ENCODE measurements at regions not wholly inside any gene's neighbourhood (a gene's known extent, or its start where the extent isn't known, plus 50 kb on each side); places are given as distances from the start of the nearest gene placed in this dataset.

DNA sequence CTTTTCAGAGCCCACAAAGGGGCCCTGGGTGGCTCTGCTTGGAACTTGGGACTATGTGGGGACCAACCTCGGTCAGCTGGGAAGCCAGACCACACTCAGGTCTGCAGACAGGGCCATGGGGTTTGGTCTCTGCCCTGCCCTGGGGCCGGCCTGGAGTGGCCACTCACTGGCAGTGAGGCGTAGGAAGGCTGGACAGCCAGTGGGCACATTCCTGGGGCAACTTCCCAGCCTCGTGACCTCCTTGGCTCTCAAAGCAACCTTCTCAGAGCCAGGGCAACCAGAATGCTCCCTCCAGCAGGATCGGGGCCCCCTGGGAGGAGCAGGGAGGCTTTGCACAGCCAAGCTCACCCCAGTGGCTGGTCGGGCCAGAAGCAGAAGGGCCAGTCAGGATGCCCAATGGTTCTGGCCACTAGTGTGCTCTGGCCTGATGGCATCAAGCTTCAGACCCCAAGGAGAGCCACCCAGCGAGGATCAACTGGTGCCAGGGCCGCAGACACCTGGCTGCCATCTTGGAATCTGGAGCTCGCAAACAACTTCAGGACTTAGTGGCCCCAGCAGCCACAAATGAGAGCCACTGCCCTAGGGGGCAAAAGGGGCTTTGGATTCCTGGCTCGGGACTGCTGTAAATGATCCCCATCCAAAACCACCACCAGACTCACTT lies 87.1 kb downstream of the MYEOV start:
- DNase-seq: no peak

DNA sequence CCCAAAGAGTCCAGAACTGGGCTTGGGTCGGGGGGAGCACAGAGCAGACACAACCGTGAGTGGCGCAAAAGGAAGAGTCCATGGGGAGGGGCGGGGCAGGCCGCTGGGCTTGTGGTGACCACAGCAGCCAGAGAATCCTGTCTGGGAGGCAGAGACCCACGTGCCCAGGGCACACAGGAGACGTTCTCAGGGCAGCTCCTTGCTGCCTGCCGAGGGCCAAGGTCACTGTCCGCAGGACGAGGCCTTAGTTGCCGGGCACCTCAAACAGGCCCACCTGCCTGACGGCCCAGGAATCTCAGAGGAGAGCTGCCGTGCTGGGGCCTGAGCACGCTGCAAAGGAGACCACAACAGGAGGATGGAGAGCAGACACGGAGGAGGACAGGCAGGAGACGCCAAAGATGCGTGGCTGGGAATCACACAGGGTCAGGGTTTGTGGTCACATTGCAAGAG lies 87.8 kb downstream of the MYEOV start:
- DNase-seq: no peak

DNA sequence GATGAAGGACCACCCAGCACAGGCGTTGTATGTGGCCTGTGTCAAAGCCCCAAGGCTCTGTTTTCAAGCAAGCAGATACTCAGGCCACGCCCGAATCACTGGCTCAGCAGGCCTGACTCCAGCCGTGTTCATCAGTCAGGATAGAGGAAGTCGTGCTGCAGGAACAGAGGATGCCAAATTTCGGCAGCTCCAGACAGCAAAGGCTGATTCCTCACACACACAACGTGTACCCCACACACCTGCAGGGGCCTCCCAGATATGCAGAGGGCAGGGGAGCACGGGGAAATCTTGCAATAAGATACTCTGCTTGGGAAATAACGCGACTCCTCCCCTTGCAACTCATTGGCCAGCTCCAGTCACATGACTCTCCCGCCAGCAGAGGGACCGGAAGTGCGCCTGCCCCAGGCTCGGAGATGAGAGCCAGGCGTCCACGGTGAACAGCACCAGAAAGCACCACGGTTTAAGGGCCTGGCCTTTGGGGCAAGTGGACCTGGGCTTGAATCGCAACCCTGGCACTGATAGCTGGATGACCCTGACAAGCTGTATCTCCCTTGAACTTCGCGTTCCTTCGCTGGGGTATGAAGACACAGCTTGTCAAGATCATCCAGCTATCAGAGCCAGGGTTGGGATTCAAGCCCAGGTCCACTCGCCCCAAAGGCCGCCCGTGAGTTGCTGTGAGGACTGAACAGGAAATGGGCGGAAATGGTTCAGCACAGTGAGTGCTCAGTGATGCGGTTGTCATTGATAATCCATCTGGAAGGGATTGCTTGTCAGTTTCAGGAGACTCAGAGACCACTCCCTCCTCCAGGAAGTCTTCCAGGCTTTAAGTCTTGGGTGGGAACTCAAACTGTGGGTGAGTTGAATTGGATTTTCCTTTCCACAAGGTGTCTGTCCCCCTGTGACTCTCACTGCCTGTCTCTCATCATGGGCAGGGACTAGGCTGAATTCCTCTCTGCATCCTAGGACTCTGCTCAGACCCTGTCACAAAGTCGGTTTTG lies 88.5 kb downstream of the MYEOV start:
- no peak for DNase-seq

DNA sequence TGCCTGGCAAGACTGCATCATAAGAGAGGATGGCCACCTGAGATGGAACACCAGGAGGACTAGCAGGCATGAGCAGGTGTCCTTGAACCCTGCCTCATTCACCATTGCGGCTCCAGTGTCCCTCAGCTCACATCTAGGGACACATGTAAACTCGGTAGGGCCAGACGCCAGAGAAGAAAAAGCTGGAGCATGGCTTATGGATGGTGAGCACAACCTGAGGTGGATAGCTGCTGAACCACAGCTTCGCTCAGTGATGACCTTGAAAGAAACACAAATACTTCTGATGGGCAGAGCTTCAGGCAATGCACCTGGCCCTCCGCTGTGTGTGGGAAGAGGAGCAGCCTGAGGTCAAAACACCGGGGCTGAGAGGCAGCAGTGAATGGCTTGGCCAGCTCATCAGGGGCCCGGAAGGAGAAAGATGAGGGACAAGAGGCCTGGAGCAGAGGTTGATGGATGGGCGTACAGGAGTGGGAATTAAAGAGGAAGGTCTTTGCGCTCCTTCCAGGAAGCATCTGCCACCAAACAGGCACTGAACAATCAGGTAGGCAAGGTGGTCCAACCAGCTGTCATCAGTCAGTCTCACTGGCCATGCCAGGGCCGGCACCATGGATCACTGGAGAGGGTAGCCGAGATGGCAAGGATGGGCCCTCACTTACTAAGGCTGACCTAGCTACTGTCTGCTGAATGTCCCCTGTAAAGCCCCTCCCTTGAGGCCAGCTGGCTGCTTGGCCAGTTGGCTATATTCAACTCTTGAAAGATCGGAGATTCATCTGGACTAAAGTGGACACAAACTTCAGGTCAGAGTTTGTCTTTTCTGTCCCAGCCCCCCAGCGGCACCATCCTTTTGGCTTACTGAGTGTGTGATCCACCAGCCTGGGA lies 89.7 kb downstream of the MYEOV start:
- no peak for DNase-seq

DNA sequence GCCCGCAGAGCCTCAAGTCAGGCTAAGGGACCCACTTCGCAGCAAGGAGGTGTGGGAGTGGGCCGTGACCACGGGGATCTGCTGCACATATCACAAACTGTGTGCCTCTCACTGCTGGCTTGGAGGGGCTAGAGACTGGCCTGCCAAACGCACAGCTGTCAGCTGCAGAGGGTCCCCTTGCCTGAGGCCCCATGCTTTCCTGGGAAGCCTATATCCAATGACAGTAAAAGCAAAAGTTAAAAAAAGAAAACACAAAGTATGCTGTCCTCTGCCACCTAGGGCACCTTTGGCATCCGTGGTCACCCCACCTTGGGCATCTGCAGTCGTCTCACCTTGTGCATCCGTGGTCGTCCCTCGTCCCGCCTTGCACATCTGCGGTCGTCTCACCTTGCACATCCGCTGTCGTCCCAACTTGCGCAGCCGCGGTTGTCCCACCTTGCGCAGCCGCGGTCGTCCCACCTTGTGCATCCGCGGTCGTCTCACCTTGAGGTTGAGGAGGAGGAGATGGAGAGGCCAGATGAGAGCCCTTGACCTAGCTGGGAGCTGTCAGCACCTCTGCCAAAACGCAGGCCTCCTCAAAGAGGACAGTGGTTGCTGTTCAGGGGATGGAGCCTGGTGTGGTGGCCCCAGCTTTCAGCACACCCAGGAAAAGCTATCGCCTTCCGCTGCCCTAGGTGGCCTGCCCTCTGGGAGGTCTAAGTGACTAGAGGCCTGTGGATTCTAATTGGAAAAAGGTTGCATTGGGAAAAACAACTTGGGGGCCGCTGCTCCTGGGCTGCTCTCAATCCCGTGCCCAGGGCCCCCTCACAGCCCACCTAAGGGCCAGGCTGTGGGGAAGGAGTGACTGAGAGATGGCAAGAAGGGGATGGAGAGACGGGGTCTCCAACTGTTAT lies 90.5 kb downstream of the MYEOV start:
- no peak for DNase-seq

- DNase-seq: no peak
Observed at GRCh38 chr11:69385144-69385820, 91.3 kb downstream of the MYEOV start.

DNA sequence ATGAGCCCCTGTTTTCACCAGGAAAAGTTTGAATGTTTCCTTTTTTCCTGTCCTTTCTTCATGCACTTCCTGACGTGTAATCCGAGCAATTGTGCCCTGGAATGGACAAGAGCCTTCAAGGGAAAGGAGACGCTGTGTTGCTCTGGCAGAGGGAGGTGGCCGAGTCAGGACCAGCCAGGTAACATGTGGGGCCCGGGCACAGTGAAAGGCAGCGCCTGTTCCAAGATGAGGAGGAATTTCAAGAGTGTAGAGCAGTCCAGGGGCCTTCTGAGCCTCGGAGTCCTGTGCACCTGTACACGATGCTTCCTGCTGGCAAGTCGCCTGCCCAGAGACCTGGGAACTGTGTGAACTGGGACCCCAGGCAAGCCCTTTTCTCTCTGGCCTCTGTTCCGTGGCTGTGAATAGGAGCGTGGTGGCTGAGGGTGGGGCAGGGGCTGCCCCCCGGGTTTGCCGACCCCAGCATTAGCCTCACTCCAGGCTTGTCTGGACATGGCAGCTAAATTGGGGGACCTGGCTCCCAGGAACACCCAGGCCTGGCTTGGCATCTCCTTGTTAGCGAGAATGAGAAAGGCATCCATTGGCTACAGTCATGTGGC lies 92.0 kb downstream of the MYEOV start:
- no peak for DNase-seq

GRCh38 chr11:69386594-69387408 lies 92.8 kb downstream of the MYEOV start:
- no peak for DNase-seq

GRCh38 chr11:69387409-69387885 lies 93.5 kb downstream of the MYEOV start:
- DNase-seq: no peak

- no peak for DNase-seq
Observed at GRCh38 chr11:69388210-69388609, 93.3 kb upstream of the LINC01488 start.

DNA sequence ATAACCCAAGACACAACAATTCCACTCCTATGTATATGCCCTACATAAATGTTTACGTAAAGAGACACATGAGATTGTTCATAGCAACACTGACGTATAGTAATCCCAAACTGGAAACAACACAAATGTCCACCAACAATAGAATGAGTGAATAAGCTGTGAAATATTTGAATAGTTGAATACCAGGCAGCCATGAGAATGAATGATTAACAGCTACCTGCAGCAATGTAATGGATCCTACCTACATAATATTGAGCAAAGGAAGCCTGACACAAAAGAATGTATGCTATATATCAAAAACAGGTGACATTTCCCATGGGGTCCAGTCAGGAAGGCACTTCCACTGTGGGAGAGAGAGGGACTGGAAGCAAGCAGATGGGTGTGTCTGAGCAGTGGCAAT lies 92.8 kb upstream of the LINC01488 start:
- no peak for DNase-seq

GRCh38 chr11:69390561-69390960 lies 90.9 kb upstream of the LINC01488 start:
- no peak for DNase-seq

- no peak for DNase-seq
Observed at GRCh38 chr11:69391192-69392103, 90.0 kb upstream of the LINC01488 start.

DNA sequence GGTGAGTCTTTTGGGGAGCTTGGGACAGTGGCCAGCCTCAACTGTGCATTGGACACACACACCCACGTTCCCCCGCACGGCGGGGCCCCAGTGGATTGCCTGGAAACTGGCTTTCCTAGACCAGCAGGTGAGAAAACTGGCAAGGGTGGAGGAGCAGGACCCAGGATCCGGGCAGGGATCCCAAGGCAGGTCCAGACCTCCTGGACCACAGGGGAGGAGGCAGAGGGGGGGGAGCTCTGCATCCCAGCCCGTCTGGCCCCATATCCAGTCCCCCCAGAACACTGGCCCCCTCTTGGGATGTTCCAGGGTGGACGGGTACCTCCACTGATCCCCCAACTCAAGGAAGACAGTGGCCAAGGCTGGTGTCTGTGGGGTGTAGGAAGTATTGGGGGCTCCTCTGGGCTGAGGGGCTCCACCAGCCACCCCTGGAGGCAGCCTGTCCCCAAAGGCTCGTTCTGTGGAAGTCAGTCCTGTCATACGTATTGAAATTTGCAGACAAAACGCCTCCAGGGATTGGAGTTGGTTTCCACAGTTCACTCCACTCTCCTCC lies 89.3 kb upstream of the LINC01488 start:
- no peak for DNase-seq

DNA sequence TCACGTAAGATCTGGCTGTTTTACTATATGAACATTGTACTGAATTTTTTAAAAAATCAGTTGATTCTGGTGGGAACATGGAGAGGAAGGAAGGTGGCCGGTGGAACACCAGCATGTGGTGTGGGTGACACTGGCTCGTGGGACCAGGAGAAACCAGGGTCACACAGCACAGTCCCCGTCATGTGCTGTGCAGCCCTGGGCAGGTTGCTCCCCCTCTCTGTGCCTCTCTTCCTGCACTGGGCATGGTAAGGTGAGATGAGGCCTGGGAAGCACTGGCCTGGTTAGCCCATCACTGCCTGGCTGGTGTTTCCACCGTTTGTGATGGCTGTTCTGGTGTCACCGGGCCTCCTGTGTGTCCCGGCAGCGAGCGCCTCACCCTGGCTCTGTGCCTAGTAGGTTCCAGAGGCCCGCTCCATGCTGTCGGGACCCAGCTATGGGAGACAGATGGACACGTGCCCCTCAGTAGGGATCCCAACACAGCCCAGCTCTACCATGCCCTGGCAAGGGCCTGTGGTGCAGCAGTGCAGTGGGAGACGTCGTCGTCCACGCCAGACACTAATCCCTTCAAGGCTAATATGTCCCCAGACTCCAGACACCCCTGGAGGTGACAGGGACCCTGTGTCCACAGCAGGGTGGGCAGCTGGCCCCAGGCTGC lies 88.2 kb upstream of the LINC01488 start:
- DNase-seq: no peak

DNA sequence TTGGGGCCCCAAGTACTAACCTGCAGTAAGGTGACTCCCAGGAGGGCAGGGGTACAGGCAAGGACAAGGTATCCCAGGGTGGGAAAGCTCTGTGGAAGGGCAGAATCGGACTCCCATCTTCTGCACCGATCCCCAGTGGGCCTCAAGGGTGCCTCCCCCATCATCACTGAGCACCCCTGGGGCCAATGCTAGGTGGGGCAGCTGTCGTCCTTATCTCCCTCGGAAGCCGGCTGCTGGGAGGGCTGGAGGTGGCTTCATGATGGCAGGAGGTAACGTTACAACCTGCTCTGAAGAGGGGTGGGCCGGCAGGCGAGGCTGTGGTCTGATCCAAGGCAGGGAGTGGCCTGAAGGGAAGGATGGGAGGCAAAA lies 87.6 kb upstream of the LINC01488 start:
- DNase-seq: no peak

DNA sequence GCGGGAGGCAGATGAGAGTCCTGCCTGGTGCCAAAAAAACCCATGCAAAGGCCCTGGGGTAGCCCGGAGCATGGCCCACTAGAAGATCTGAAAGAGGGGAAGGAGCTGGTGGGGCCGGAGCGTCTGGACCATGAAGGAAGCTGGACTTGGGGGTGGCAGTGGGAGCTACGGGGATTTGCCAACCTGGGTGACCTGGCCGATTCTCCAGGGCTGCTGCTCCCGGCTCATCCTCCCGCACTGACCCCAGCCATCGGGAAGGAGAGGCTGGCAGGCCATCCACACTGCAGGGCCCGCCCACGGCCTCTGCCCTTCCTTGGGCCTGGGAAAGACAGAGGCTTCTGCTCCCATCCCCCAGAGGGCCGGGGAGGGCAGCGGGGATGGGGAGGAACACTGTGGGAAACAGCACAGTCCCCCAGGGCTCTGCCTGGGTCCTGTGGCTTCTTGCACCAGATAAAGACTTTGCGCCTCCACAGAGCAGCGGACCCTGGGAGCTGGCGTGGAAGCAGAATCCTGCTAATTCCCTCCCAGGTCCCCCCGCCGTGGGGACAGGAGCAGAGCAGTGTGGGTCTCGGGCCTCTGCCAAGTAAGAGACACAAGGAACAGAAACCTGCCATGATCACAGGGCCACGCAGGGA lies 87.1 kb upstream of the LINC01488 start:
- DNase-seq: no peak

DNA sequence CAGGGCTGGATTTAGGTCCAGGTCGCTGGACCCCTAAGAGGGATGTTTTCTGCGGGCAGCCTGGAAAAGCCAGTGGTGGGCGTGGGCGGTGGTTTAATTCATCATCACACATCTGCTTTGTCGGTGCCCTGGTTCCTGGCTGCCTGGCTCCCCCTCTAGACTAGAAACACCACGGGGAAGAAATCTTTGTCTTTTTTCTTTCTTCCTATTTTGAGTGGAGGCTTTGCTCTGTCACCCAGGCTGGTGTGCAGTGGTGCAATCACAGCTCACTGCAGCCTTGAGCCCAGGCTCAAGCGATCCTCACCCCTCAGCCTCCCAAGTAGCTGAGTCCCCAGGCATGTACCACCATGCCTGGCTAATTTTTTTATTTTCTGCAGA lies 86.6 kb upstream of the LINC01488 start:
- DNase-seq: no peak
